ENCODE measurements at regions not wholly inside any gene's neighbourhood (a gene's known extent, or its start where the extent isn't known, plus 50 kb on each side); places are given as distances from the start of the nearest gene placed in this dataset.

DNA sequence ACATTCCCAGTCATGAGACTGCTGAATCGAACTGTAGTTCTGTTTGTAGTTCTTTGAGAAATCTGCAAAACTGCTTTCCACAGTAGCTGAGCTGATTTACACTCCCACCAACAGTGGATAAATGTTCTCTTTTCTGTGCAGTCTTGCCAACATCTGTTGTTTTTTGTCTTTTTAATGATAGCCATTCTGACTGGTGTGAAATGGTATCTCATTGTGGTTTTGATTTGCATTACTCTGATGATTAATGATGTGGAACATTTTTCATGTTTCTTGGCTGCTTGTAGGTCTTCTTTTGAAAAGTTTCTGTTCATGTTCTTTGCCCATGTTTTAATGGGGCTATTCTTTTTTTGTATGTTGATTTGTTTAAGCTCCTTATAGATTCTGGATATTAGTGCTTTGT is 187.3 kb upstream of the TLE4 start:
- TF ChIP-seq, protein P1, sequence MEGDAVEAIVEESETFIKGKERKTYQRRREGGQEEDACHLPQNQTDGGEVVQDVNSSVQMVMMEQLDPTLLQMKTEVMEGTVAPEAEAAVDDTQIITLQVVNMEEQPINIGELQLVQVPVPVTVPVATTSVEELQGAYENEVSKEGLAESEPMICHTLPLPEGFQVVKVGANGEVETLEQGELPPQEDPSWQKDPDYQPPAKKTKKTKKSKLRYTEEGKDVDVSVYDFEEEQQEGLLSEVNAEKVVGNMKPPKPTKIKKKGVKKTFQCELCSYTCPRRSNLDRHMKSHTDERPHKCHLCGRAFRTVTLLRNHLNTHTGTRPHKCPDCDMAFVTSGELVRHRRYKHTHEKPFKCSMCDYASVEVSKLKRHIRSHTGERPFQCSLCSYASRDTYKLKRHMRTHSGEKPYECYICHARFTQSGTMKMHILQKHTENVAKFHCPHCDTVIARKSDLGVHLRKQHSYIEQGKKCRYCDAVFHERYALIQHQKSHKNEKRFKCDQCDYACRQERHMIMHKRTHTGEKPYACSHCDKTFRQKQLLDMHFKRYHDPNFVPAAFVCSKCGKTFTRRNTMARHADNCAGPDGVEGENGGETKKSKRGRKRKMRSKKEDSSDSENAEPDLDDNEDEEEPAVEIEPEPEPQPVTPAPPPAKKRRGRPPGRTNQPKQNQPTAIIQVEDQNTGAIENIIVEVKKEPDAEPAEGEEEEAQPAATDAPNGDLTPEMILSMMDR (IDR thresholded peaks at IDR 0.05), result no peak
- TF ChIP-seq POLR2A (IDR thresholded peaks at IDR 0.05), result no peak

All from testis (tissue), 2 donors.